ENCODE measurements at regions not wholly inside any gene's neighbourhood (a gene's known extent, or its start where the extent isn't known, plus 50 kb on each side); places are given as distances from the start of the nearest gene placed in this dataset.

DNA sequence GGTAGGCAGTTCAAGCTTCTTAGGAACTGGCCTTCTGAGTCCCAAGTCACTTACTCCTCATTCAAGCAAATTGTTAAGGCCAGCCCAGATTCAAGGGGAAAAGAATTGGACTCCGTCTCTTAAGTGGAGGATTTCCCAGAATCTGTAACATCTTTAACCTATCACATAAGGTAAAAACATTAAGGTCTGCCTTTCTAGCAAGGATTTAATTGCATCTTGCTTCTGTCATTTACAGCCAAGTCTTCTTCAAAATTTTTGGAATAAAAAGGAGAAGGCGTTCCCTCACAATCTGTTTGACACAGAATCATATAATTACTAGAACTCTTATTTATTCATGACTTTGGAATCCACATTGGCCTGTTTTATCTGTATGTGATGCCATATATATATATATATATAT, 56.5 kb upstream of the ADORA2B start:
- no peak for TF ChIP-seq PHF20 (CRISPR knock-in tag; IDR thresholded peaks at IDR 0.05)
- no peak for TF ChIP-seq CREM (IDR thresholded peaks at IDR 0.05)
- TF ChIP-seq CREM (CRISPR knock-in tag; IDR thresholded peaks at IDR 0.05), result no peak
- TF ChIP-seq, protein P1, sequence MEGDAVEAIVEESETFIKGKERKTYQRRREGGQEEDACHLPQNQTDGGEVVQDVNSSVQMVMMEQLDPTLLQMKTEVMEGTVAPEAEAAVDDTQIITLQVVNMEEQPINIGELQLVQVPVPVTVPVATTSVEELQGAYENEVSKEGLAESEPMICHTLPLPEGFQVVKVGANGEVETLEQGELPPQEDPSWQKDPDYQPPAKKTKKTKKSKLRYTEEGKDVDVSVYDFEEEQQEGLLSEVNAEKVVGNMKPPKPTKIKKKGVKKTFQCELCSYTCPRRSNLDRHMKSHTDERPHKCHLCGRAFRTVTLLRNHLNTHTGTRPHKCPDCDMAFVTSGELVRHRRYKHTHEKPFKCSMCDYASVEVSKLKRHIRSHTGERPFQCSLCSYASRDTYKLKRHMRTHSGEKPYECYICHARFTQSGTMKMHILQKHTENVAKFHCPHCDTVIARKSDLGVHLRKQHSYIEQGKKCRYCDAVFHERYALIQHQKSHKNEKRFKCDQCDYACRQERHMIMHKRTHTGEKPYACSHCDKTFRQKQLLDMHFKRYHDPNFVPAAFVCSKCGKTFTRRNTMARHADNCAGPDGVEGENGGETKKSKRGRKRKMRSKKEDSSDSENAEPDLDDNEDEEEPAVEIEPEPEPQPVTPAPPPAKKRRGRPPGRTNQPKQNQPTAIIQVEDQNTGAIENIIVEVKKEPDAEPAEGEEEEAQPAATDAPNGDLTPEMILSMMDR (CRISPR knock-in tag; IDR thresholded peaks at IDR 0.05), result no peak
- no peak for TF ChIP-seq ZFP41 (CRISPR knock-in tag; IDR thresholded peaks at IDR 0.05; ENCODE audit: borderline replicate concordance)
- no peak for TF ChIP-seq NR3C1 (CRISPR knock-in tag; IDR thresholded peaks at IDR 0.05)
- TF ChIP-seq FOXA3 (CRISPR knock-in tag; IDR thresholded peaks at IDR 0.05), result no peak
- no peak for TF ChIP-seq SETDB1 (CRISPR knock-in tag; IDR thresholded peaks at IDR 0.05; ENCODE audit: borderline replicate concordance)
- no peak for TF ChIP-seq MEIS2 (CRISPR knock-in tag; IDR thresholded peaks at IDR 0.05)
- TF ChIP-seq, protein P2, sequence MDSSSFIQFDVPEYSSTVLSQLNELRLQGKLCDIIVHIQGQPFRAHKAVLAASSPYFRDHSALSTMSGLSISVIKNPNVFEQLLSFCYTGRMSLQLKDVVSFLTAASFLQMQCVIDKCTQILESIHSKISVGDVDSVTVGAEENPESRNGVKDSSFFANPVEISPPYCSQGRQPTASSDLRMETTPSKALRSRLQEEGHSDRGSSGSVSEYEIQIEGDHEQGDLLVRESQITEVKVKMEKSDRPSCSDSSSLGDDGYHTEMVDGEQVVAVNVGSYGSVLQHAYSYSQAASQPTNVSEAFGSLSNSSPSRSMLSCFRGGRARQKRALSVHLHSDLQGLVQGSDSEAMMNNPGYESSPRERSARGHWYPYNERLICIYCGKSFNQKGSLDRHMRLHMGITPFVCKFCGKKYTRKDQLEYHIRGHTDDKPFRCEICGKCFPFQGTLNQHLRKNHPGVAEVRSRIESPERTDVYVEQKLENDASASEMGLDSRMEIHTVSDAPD (CRISPR knock-in tag; IDR thresholded peaks at IDR 0.05), result no peak
- no peak for TF ChIP-seq NFE2 (CRISPR knock-in tag; IDR thresholded peaks at IDR 0.05)
